Fibroblast of pulmonary artery (primary cell): ENCODE measurements at regions not wholly inside any gene's neighbourhood (a gene's known extent, or its start where the extent isn't known, plus 50 kb on each side); places are given as distances from the start of the nearest gene placed in this dataset.

Experiments
- DNase-seq: peaks from one replicate; pipeline ENCODE4 v3.0.0-alpha.2; 2010; ENCODE audit warnings: low read depth
- H3K4me3 ChIP-seq: replicated peaks from 2 replicates; pipeline ENCODE4 v1.5.1; 2011; ENCODE audit warnings: low read depth, mild to moderate bottlenecking, control low read depth, low read length, moderate library complexity
- TF ChIP-seq, protein P1 (sequence below): IDR thresholded peaks from 2 replicates; pipeline ENCODE4 v1.5.1; 2011; ENCODE audit warnings: mild to moderate bottlenecking, control low read depth, low read length, inconsistent platforms; ENCODE audit errors: missing control alignments

DNA sequence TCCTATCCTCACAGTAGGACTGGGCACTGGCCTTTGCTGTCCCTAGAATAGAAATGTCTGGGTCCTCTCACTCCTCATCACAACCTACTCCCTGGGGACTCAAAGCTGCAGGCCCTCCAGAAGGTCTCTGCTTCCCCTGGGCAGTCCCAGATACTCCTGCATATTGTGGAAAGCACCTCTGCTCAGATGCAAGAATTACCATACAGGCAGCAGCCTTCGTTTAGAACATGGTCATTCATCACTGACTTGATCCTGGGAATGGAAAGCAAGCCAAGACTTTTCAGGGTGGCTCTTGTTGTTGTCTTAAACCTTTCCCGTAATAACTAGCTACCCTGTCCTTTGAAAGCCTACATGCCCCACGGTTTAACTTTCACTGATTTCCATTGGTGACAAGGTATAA, 53.1 kb upstream of the NPAS2 start:
- TF ChIP-seq, protein P1, sequence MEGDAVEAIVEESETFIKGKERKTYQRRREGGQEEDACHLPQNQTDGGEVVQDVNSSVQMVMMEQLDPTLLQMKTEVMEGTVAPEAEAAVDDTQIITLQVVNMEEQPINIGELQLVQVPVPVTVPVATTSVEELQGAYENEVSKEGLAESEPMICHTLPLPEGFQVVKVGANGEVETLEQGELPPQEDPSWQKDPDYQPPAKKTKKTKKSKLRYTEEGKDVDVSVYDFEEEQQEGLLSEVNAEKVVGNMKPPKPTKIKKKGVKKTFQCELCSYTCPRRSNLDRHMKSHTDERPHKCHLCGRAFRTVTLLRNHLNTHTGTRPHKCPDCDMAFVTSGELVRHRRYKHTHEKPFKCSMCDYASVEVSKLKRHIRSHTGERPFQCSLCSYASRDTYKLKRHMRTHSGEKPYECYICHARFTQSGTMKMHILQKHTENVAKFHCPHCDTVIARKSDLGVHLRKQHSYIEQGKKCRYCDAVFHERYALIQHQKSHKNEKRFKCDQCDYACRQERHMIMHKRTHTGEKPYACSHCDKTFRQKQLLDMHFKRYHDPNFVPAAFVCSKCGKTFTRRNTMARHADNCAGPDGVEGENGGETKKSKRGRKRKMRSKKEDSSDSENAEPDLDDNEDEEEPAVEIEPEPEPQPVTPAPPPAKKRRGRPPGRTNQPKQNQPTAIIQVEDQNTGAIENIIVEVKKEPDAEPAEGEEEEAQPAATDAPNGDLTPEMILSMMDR: no peak
- H3K4me3 ChIP-seq: no peak overlapping the region
- no peak for DNase-seq

DNA sequence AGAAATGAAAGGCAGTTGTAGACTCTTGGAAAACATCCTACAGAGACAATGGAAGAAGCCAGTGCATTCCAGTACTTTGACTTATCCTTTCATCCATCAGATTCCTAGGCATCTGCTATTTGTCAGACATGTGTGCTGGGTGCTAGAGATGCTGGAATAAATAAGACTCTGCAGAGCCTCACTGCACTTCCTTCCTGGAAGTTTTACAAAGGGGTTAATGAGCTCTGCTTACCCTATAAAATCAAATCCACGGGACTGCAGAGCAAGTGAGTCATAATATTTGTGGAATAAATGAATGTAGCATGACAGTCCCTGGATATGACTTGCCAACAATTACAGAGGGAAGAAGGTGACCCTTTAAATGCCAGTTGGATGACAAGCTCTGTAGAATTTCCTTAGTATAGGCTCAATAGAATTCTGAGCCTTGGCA, 52.7 kb upstream of the NPAS2 start:
- H3K4me3 ChIP-seq: no peak overlapping the region
- TF ChIP-seq, protein P1: no peak
- DNase-seq: peak; percentile 52

DNA sequence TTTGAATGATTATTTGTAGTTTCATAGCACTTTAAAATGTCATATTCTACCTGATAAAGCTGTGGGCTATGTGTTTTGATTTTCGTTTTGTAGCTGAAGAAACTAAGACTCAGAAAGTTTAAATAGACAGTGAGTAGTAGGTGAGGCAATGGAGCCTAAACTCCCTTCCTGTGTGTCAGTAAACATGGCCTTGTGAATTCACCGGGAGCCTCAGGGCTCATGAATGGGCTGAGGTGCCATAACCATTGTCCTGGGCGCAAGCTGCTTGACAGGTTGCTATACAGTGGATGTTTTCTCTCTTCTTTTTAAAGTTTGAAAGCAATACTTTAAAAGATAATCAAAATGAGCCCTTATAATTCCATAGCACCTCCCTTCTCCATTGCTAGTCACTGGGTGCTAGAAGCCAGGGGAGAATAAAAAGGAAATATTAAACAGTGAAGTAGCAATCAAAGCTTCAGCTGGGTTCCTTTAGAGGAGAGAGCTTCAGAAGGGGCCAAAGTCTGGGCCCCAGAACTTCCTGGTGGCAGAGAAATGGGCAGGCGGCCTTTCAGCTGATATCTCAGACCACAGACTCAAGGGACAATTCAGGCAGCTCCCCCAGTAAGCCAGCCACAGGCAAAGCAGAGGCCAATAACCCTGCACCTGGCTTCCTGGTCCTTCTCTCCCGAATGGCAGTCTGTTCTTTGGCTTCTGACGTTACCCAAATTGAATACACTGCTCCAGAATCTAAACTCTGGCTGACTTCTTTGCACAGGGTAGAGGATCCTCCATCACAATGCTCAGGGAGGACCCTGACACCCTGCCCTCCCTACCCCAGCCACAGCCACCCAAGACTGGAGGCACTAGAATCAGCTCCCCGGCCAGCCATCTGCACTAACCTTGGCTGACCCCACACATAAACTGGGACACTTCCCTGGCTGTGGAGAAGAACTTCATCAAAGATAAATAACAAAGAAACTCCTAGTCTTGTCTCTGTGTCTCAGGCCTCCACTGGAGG, 51.8 kb upstream of the NPAS2 start:
- TF ChIP-seq, protein P1: no peak
- DNase-seq: no peak
- no peak overlapping the region for H3K4me3 ChIP-seq
